Chondrocyte (in vitro differentiated cells): ENCODE measurements at regions not wholly inside any gene's neighbourhood (a gene's known extent, or its start where the extent isn't known, plus 50 kb on each side); places are given as distances from the start of the nearest gene placed in this dataset.

Source experiments
- DNase-seq: peaks from one replicate; pipeline ENCODE4 v3.0.0; 2021; ENCODE audit warnings: mixed read lengths, low spot score
- H3K27ac Mint-ChIP-seq: one replicate; pipeline ENCODE4 v1.8.0; 2021; ENCODE audit warnings: mild to moderate bottlenecking, moderate library complexity, mixed read lengths; ENCODE audit not compliant: unreplicated experiment
- H3K27me3 Mint-ChIP-seq: 2 replicates; pipeline ENCODE4 v1.8.0; 2021; ENCODE audit warnings: low read depth, mixed read lengths
- H3K36me3 Mint-ChIP-seq: 2 replicates; pipeline ENCODE4 v1.8.0; 2021; ENCODE audit warnings: low read depth, mixed read lengths
- H3K4me1 Mint-ChIP-seq: 2 replicates; pipeline ENCODE4 v1.8.0; 2021; ENCODE audit warnings: low read depth, mild to moderate bottlenecking, mixed read lengths
- H3K4me3 Mint-ChIP-seq: one replicate; pipeline ENCODE4 v1.8.0; 2021; ENCODE audit warnings: mild to moderate bottlenecking, moderate library complexity, mixed read lengths; ENCODE audit not compliant: unreplicated experiment
- H3K9me3 Mint-ChIP-seq: 2 replicates; pipeline ENCODE4 v1.8.0; 2021; ENCODE audit warnings: low read depth, mixed read lengths
- TF ChIP-seq, protein P1 (sequence below): fragments of 200-600 bp; sonication (generic); IDR thresholded peaks from 2 replicates; pipeline ENCODE4 v1.5.0; 2021; ENCODE audit warnings: antibody characterized with exemption, mild to moderate bottlenecking, moderate library complexity

- H3K27ac Mint-ChIP-seq, result peak overlapping the region; percentile 70
- no peak for DNase-seq
- H3K9me3 Mint-ChIP-seq, result peaks cover 2% of the 10 kb centered on the region
These were observed 663.7 kb downstream of the PTPRC start for GRCh38 chr1:199302554-199302953.

GRCh38 chr1:199303035-199303434, 664.2 kb downstream of the PTPRC start:
- H3K9me3 Mint-ChIP-seq, result peaks cover 2% of the 10 kb centered on the region
- peaks cover 18% of the 10 kb centered on the region for H3K4me1 Mint-ChIP-seq
- H3K36me3 Mint-ChIP-seq, result no peaks in the 10 kb centered on the region
- no peak for DNase-seq
- no peaks in the 10 kb centered on the region for H3K27me3 Mint-ChIP-seq
- H3K27ac Mint-ChIP-seq, result no peak overlapping the region
- TF ChIP-seq, protein P1, sequence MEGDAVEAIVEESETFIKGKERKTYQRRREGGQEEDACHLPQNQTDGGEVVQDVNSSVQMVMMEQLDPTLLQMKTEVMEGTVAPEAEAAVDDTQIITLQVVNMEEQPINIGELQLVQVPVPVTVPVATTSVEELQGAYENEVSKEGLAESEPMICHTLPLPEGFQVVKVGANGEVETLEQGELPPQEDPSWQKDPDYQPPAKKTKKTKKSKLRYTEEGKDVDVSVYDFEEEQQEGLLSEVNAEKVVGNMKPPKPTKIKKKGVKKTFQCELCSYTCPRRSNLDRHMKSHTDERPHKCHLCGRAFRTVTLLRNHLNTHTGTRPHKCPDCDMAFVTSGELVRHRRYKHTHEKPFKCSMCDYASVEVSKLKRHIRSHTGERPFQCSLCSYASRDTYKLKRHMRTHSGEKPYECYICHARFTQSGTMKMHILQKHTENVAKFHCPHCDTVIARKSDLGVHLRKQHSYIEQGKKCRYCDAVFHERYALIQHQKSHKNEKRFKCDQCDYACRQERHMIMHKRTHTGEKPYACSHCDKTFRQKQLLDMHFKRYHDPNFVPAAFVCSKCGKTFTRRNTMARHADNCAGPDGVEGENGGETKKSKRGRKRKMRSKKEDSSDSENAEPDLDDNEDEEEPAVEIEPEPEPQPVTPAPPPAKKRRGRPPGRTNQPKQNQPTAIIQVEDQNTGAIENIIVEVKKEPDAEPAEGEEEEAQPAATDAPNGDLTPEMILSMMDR, result no peak
- H3K4me3 Mint-ChIP-seq, result no peak overlapping the region

More at GRCh38 chr1:199302554-199302953, 663.7 kb downstream of the PTPRC start:
- Mint-ChIP-seq H3K4me3 (no peak overlapping the region), H3K27me3 (no peaks in the 10 kb centered on the region), H3K36me3 (no peaks in the 10 kb centered on the region), H3K4me1 (peaks cover 22% of the 10 kb centered on the region)
- TF ChIP-seq, protein P1, result no peak

DNA sequence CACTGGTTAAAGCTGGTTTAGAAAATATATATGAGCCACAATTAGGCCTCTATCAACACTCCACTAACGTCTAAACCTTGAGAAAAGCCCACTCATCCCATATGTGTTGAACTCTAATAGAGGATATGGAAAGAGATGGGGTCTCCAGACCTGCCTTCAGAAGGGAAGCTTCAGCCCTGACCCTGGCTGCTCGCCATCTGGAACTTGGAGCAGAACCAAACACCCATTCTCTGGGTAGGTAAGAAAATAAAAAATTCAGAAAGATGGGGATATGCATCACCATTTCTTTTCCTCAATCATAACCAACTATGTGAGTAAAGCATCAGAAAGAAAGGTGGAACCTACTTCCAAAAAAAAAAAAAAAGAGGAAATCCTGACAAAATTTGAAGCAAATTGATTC, 666.2 kb downstream of the PTPRC start:
- H3K27ac Mint-ChIP-seq, result no peak overlapping the region
- TF ChIP-seq, protein P1, result no peak
- no peak overlapping the region for H3K4me3 Mint-ChIP-seq

GRCh38 chr1:199307496-199308264, 668.8 kb downstream of the PTPRC start:
- TF ChIP-seq, protein P1, result no peak
- no peak for DNase-seq
- Mint-ChIP-seq H3K4me1 (peaks cover 12% of the 10 kb centered on the region), H3K4me3 (no peak overlapping the region), H3K9me3 (no peaks in the 10 kb centered on the region), H3K27ac (no peak overlapping the region), H3K27me3 (no peaks in the 10 kb centered on the region), H3K36me3 (no peaks in the 10 kb centered on the region)

More for the DNA sequence above, 666.2 kb downstream of the PTPRC start:
- peaks cover 13% of the 10 kb centered on the region for H3K4me1 Mint-ChIP-seq
- H3K36me3 Mint-ChIP-seq, result no peaks in the 10 kb centered on the region
- no peak for DNase-seq
- no peaks in the 10 kb centered on the region for H3K27me3 Mint-ChIP-seq
- no peaks in the 10 kb centered on the region for H3K9me3 Mint-ChIP-seq

DNA sequence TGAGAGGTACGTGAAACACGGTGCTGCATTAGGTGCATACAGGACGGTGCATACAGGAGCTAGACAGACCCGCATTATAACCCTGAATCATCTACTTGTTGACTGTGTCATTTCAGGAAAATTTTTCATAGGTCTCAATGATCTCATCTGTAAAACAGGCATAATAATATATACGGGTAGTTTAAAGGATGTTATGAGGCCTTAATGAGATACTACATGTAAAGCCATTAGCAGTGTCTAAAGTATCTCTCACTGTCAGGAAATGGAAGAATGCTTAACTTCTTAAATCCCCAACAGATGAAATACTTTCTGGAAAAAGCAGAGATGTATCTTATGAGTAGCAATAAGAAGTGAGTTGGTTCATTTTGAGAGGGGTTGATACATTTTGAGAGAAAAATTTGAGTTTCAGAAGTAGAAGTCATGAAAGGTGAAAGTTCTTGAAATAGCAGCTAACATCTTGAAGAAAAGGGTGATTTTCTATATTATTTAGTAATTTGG, 669.6 kb downstream of the PTPRC start:
- Mint-ChIP-seq H3K27me3 (no peaks in the 10 kb centered on the region), H3K4me1 (peaks cover 11% of the 10 kb centered on the region), H3K27ac (no peak overlapping the region), H3K4me3 (no peak overlapping the region), H3K36me3 (no peaks in the 10 kb centered on the region), H3K9me3 (no peaks in the 10 kb centered on the region)
- TF ChIP-seq, protein P1, result no peak
- no peak for DNase-seq
